Daoy (cell line): ENCODE measurements at regions not wholly inside any gene's neighbourhood (a gene's known extent, or its start where the extent isn't known, plus 50 kb on each side); places are given as distances from the start of the nearest gene placed in this dataset.

ENCODE experiments used
- DNase-seq: peaks from one replicate; pipeline ENCODE4 v3.0.0-alpha.2; 2015; ENCODE audit warnings: low read depth

DNA sequence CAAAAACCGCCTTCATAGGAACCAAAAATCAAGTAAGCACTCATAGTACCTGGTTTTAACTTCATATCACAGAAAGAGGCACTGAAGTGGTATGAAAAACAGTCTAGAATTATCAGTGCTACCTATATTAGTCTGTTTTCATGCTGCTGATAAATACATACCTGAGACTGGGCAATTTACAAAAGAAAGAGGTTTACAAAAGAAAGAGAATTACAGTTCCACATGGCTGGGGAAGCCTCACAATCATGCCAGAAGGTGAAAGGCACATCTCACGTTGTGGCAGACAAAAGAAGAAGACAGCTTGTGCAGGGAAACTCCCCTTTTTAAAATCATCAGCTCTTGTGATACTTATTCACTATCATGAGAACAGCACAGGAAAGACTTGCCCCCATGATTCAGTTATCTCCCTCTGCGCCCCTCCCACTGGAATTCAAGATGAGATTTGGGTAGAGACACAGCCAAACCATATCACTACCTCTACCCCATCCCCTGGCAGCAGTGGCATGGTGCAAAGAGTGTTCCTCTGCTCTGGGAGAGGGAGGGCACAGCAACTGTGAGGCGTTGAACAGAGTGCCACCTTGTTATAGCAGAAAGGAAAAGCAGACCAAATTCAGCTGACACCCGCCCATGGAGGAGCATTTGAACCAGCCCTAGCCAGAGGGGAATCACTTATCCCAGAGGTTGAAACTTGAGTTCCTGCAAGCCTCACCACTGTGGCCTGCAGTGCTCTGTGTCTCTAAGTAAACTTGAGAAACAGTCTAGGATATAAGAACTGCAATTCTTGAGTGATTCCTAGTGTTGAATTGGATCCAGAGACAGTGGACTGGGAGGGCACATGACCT lies 61.9 kb upstream of the PTPRZ1 start:
- DNase-seq = no peak

DNA sequence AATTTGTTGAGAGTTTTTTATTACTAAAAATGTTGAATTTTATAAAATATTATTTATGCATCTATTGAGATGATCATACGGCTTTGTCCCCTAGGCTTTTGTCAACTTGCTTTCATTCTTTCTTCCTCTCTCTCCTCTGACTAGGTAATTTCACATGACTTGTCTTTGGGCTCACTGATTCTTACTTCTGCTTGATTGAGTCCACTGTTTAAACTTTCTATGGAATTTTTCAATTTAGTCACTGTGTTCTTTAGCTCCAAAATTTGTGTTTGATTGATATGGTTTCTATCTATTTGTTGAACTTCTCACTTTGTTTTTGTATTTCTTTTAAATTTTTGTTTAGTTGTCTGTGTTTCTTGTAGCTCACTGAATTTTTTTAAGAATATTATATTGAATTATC lies 65.9 kb upstream of the PTPRZ1 start:
- no peak for DNase-seq

DNA sequence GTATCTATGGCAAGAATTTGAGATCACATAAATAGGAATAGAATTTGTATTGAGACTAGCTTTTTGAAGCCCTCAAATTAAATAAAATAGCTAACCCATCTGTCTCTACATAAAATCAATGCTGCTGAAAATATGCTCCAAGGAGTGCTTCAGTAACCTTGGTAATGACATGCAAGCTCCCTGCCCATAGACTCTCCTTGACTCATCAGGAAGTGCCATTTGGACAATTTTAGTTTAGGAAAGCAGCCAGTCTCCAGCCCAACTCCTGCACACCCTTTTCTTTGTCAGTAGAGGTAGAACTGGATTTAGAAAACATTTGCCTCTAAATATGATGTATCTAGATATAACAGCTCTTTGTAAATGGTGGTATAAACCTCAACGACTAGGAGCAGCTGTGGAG lies 69.9 kb upstream of the PTPRZ1 start:
- no peak for DNase-seq

DNA sequence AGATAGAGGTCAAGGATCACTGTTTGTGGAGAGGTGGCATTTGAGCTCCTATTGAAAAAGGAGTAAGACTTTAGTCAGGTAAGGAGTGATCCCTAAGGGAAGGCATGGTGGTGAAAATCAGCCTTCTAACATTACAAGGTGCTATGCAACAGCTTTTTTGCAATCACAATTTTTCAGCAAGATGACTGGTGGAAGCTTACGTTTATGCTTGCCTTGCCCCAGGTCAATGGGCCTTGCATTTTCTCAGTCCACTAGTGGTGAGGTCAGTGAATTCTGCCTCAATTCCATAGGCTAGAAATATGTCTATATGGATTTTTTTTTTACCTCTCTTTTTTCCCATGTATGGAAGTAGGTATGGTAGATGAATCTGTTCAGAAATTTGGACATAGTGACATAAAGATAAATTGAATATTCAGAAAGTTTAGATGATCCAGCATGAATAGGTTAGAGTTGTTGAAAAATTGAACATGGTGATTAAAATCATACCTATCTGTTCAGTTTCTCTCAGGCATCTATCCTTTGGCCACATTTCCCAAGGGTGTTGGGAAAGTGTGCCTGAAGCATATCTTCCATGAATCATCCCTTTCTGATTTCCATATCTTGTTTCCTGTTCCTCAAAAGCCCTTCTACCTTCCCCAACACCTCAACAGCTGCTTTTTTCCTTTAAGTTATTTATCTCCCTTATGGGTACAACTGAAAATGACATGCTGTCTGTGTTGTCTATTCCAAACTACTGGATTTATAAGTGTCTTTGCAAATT lies 71.9 kb upstream of the PTPRZ1 start:
- DNase-seq = no peak

DNA sequence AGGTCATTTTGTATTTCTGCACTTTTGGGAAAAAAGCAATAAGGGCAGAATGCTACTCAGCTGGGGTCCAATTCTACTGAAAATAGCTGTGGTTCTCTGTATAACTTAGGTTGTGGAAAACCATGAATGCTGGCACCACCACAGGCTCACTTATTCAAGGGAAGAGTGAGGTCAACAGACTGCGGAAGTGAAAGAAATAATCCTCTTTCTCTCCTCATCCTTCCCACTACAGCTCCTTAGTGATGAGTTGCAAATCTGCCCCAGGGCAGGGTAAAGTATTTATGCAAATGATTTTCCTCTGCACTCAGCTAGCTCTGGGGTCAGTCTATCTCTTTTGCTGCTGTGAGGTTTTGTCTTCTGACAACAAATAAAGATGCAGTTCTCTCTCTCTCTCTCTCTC lies 74.1 kb upstream of the PTPRZ1 start:
- peak; percentile 40 for DNase-seq

DNA sequence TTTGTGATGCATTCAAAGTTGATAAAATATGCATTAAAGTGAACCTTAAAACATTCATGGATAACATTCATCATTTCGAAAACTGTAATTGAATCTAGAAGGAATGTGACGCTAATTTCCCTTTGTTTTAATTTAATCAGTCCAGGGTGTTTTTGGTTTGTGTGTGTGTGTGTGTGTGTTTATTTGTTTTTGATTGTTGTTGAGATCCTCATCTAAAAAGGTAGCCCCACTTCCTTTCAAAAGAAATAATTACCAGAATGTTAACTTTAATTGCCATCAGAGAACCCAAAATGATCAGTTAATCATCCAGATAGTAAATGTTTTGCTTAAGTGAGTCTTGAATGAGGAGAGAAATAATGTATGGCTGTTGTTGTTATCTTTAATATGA lies 74.5 kb upstream of the PTPRZ1 start:
- DNase-seq = no peak

DNA sequence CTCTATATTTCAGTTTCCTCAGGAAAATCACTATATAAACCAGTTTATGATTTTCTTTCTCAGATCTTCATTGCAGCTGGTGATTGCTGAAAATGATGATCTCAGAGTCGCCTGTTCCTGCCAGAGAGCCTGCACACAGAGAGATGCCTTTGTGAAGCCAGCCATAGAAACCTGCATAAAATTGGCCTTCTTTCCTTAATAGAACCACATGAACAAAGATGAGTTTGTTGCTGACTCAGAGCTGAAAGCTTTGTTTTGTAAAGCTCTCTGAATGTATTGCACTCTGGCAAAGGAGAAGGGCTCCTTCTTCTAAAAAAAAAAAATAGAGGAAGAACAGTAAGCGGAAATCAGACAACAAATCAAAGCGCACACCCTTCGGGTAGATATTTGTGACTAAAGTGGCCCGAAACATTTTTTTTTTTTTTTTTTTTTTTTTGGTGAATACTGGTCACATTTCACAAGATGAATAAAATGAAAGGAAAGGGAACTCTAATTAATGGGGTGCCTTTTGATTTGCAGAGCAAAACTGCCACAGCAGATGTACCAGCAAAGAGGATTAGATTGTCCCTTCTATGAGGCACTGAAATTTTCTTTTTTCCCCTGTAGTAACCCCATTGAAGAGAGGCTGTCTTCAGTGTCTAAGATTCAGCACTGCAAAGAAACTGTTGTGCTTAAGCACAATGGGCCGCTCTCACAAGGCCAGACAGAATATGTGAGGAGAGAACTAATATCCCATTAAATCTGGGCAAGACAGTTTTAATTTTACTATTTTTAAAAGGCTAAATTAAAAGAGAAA lies 75.1 kb upstream of the PTPRZ1 start:
- peak; percentile 31 for DNase-seq

DNA sequence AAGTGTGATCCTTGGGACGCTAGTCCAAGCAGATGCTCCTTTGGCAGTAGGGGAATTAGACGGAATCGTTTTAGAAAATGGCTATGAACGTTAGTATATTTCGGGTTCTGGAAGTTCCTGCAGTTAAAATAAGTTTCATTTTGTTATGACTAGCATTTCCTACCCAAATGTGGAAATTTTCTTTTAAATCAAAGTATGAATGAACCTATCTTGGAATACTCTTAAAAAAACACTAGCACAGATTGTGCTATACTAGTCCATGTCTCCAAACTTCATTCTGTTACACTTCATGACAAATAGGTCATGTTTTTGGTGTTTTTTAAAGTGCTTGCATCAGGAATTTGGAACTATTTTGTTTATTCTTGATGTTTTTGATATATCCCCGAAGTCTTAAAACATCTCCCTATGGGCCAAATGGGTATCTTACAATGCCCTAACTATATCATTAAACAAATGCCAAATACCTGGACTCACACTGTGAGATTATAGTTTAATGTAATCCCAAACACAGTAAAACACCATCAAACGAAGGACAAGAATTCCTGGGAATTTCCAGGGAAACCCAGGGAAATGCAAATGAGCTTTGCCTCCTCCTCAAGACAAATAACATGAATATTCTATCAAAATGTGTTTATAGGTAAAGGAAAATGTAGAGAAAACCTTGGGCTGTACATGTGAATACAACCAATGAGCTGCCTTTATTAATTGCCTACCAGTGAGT lies 75.9 kb upstream of the PTPRZ1 start:
- DNase-seq = no peak

DNA sequence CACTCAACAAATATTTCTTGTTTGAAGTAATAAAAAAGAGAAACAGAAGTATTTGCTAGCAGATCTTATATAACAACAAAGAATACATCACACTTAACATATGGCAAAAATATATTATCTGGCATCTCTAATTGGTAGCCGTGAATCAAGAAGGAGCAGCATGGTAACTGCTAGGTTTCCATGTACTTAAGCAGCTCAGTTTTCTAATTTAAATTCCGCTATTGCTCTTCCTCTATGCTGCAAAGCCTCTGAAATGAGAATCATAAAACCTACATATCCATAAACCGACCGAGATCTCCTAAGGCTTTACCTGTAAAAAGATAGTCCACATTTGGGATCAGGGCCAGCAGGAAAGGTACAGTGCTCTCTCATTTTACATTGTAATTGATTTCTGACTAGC lies 76.6 kb upstream of the PTPRZ1 start:
- no peak for DNase-seq

DNA sequence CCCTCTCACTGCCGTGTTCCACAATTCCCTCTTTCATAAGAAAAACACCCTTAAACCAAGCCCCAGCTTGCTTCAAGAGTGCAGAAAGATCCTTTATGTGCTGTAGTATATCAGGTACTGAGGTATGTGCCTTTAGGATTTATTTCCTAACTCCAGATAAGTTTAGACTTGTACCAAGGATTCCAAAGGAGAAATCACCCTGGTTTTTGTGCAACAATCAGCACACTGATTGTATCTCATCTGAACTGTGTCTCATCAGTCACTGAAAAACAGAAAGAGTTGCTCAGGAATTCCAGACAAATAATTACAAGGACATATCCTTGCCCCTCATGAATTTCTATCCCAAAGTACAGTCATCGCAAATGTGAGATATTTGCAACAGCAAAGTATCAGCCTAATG lies 77.2 kb upstream of the PTPRZ1 start:
- no peak for DNase-seq

DNA sequence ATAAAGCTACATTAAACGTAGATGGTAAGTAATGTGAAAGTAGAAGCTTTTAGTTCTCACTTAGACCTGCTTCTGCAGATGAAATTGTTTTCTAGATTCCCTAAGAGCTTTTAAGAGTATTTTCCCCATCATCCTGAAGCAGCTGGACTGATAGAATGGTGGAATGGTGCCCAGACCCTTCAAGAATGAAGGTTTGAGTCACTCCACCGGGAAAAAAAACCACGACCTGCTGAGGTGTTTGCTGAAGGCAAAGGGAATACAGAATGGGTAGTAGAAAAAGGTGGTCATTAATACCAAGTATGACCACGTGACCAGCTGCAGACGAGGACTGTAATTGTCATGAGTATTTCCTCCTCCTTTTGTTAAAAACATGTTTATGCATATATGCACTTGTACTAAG lies 79.2 kb upstream of the PTPRZ1 start:
- DNase-seq = no peak

DNA sequence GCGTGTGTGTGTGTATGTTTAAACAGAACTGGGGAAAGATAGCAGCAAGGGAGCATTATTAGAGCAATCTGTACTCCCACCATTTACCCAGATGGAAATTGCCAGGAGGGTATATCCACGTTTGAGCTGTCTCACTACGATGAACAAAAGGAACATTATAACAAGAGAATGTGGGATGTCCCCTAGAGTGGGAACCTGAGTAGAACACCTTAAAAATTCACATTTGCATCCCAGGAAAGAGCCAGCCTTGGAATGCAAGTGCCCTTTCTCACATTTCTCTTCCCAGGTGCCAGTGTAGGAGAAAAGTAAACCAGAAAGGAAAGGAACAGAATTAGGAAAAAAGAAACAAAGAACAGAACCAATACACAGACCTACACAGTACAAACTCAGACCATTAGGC lies 95.3 kb upstream of the PTPRZ1 start:
- DNase-seq = no peak

DNA sequence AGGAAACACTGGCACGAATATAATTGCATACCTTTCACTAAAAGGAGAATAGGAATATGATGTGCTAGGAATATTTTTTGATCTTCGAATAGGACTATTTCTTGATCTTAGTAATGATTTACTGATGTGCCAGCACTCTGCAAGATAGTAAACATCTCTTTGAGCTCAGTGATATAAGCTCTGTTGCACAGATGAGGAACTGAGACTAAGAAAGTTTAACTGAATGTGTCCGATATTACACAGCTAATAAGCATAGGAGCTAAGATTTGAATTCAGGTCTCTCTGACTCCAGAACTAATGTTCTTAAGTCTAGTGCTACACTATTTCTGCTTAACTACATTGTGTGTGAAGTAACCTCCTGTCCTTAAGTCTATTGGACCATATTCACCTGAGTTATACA lies 98.4 kb upstream of the PTPRZ1 start:
- no peak for DNase-seq

DNA sequence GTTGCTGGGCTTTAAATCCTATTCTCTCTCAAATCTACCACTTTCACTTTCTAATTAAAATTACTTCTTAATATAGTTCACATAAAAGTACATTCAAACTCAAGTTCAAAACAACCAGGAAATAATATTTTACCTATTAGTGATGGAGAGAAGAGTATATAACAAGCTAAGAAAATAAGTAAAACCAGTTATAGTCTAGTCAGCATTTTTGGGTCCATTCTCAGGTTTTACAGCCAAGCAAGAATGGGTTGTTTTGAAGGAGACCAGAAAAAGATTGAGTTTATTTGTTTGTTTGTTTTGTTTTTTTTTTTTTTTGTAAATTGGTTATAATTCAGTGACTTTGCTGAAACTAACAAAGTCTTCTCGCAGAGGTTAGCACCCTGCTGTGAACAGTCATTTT lies 106.3 kb upstream of the PTPRZ1 start:
- DNase-seq = no peak

DNA sequence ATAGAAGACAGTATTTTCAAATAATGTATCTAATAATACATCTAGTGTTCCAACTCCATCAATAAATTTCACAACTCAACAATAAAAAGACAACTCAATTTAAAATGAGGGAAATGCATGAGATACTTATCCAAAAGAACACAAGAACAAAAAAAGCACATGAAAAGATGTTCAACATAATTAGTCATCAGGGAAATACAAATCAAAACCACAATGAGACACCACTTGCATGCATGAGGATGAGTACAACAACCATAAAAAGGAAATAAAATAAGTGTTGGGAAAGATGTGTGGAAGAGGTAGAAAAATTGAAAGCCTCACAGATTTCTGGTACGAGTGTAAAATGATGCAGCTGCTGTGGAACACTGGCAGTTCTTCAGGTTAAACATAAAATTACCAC lies 111.6 kb upstream of the PTPRZ1 start:
- DNase-seq = peak; percentile 10

DNA sequence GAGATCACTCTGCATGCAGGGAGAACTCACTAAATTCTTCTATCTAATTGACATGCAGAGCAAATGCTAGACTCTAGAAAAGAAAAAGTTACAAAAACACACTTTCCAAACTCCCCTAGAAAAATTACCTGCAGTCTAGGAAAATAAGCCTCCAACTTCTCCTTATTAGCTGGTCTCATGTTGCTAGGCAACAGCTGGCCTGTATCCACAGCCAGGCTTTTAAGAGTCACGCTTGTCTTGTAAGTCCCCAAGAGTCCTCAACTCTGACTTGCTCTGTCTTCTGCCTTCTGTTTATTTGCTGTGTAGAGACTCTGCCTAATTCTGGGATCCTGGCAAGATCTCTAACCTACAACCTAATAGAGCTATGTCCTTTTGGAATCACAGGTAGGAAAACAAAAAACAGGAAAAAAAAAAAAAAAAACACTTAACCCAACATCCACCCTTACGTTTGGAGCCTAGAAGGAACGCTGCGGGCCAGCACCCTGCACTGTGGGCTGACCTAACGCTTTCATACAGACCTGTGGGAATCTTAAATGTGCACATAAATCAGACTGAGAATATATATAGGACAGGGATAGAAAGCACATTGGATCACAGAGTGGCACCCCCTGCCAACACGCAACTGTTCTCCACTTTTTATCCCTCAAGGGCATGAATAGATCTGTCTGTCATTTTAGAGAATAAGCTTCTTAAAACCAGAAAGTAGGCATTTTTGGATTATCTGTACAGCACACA lies 117.0 kb upstream of the PTPRZ1 start:
- DNase-seq = no peak

DNA sequence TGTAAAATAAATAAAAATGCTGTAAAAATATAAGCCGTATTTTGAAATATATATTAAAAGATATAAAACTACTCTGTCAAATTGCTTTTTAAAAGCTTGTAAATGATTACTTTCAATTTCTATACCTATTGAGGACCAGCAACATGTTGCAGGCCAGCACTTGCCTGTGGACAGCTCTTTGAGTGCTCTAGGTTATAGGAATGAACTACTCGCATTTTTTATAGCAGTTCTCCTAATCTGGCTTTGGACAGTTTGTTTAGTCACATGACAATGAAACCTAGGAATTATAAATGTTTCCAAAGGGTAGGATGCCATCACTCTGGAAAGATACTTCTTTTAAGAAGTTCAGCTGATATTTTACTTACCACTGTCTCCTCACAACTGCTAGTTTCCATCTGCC lies 117.7 kb upstream of the PTPRZ1 start:
- DNase-seq = no peak

DNA sequence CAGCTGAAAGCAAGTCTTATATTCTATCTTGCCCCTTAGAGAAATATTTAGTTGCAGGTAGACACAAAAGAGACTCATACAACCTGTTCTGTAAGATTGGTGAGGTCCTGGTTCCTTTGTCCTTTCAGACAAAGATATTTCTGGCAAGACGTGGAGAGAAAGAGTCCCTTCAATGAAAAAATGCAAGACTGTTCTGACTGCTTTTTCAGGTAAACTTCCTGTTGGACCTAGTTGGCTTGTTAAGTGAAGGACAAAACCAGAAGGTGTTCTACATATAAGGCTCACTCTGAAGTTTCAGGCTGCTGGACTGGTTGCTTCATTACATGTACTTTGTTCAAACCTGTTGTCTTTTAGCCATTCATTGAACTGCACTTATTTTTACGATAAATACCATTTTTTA lies 119.0 kb upstream of the PTPRZ1 start:
- DNase-seq = no peak

DNA sequence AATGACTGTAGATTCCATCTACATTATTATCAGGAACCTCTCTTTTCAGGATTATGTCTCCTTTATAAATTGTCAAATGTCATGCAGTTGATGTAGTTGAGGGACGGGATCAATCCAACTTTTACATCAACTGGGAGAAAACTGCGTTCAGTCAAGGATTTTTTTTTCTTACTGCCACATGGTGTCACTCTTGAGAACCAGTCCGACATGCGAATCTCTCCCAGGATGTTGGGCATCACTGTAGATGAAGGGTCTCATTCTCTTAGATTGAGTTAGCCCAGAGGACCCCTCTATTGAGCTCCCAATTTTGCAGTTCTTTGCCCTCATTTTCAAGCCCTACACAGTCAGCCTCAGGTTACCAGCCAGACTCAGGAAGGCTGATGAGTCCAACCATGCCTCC lies 120.3 kb upstream of the PTPRZ1 start:
- peak; percentile 19 for DNase-seq

DNA sequence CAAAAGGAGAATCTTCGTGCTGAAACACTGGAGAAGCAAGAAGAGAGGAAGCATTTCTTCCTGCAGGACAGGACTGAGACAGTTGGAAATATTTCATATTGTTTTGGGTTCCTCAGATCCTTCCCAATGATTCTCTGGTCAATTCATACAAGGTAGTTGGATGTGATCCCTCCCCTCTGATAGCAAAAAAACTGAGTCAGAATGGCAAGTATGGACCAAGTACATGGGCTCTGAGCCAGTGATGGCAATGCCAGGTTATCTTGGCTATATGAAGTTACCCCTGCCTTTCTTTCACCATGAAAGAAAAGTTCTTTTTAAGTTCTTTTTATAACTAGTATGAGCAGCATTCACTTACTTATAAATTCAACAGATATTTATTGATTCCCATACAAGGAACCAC lies 124.4 kb upstream of the PTPRZ1 start:
- DNase-seq = no peak

DNA sequence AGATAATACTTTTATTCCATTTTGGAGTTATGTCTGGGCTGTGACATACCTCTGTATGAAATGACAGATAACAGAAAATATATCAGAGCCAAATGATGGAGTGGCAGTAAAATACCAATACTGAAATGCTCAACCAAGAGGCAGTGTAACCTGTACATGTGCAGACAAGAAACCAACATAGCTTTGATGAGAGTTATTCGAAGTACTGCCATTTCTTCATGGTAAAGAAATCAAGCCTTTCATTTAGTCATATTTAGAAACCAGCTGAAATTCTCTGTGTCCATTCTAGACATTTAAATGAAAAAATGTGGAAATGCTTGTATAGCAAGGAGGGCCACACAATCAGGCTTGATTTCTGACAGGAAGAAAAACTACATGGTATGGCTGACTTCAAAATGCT lies 127.1 kb upstream of the PTPRZ1 start:
- DNase-seq = no peak
